Parathyroid adenoma (tissue), 2 donors: ENCODE measurements at regions not wholly inside any gene's neighbourhood (a gene's known extent, or its start where the extent isn't known, plus 50 kb on each side); places are given as distances from the start of the nearest gene placed in this dataset.

Source experiments
- H2AFZ ChIP-seq: fragments of 300-600 bp; sonication (generic); one replicate; pipeline ENCODE4 v1.7.0; 2017; ENCODE audit warnings: antibody characterized with exemption, mild to moderate bottlenecking
- H3K27ac ChIP-seq: fragments of 300-600 bp; sonication (generic); one replicate; pipeline ENCODE4 v1.7.0; 2017
- H3K27me3 ChIP-seq: fragments of 300-600 bp; sonication (generic); one replicate; pipeline ENCODE4 v1.7.0; 2017; ENCODE audit warnings: low read length; ENCODE audit not compliant: control insufficient read depth, insufficient read depth
- H3K36me3 ChIP-seq: fragments of 300-600 bp; sonication (generic); one replicate; pipeline ENCODE4 v1.7.0; 2017; ENCODE audit warnings: low read length; ENCODE audit not compliant: control insufficient read depth, insufficient read depth
- H3K4me1 ChIP-seq: fragments of 300-600 bp; sonication (generic); one replicate; pipeline ENCODE4 v1.7.0; 2017; ENCODE audit warnings: control low read depth
- H3K4me2 ChIP-seq: fragments of 300-600 bp; sonication (generic); one replicate; pipeline ENCODE4 v1.7.0; 2017; ENCODE audit warnings: low read length
- H3K4me3 ChIP-seq: fragments of 300-600 bp; sonication (generic); one replicate; pipeline ENCODE4 v1.7.0; 2017; ENCODE audit warnings: low read depth, low read length
- H3K79me2 ChIP-seq: fragments of 300-600 bp; sonication (generic); one replicate; pipeline ENCODE4 v1.7.0; 2017; ENCODE audit warnings: control low read depth
- H3K9ac ChIP-seq: fragments of 300-600 bp; sonication (generic); one replicate; pipeline ENCODE4 v1.7.0; 2017; ENCODE audit warnings: mild to moderate bottlenecking
- H3K9me3 ChIP-seq: fragments of 300-600 bp; sonication (generic); one replicate; pipeline ENCODE4 v1.7.0; 2017; ENCODE audit warnings: low read length; ENCODE audit not compliant: control insufficient read depth
- CTCF ChIP-seq: fragments of 300-600 bp; sonication (generic); IDR thresholded peaks from one replicate; pipeline ENCODE4 v1.7.0; 2017; ENCODE audit warnings: antibody characterized with exemption, mild to moderate bottlenecking
- donor health status: primary hyperparathyroidism.

DNA sequence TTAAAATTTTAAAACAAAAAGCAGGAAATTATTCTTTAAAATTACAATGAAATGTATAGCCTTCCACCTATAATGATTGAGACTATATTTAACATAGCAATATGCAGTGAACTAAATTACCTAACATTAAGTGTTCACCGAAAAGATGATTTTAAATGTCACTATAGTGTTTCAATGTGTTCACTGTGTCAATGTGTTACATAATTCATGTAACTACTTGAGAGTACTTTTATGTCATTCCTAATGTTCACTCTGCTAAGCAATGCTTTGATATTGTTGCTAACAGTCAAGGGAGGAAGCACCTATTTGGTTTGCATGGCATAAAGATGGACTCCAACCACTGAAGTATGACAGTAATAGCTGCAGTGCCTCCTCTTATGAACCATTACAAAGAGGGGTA, 629.8 kb upstream of the C9orf72 start:
- no peak overlapping the region for H3K27ac ChIP-seq
- H3K4me1 ChIP-seq = no peaks in the 10 kb centered on the region
- no peak for TF ChIP-seq CTCF
- no peak overlapping the region for H3K9ac ChIP-seq
- H3K4me2 ChIP-seq = no peak overlapping the region
- H2AFZ ChIP-seq = no peak overlapping the region
- no peaks in the 10 kb centered on the region for H3K9me3 ChIP-seq
- H3K79me2 ChIP-seq = no peaks in the 10 kb centered on the region
- H3K36me3 ChIP-seq = no peaks in the 10 kb centered on the region
- H3K27me3 ChIP-seq = no peaks in the 10 kb centered on the region
- H3K4me3 ChIP-seq = no peak overlapping the region

GRCh38 chr9:28206280-28206679, 633.0 kb upstream of the C9orf72 start:
- Histone ChIP-seq H3K4me3 (no peak overlapping the region), H3K27me3 (no peaks in the 10 kb centered on the region), H3K4me1 (no peaks in the 10 kb centered on the region), H3K4me2 (no peak overlapping the region), H2AFZ (no peak overlapping the region), H3K36me3 (no peaks in the 10 kb centered on the region), H3K27ac (no peak overlapping the region), H3K9me3 (no peaks in the 10 kb centered on the region), H3K79me2 (no peaks in the 10 kb centered on the region), H3K9ac (no peak overlapping the region)
- no peak for TF ChIP-seq CTCF

DNA sequence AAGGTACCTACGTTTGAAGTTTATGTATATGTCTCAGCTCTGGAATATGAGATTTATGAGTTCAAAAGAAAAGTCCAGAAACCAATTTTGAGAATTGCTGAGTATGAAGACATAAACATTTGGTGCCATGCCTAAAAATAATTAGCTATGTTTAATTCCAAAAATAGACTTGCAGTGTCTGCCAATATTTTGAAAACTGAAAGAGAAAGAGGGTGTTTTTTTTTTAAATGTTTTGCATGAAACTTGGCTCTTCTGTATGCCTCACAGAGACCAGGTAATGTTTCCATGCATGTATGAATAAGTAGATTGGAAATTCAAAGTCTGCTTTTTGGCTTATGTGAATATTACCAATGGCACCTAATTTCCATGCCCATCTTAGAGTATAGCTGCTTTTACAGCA, 634.4 kb upstream of the C9orf72 start:
- H3K79me2 ChIP-seq = no peaks in the 10 kb centered on the region

GRCh38 chr9:28209130-28209529, 635.8 kb upstream of the C9orf72 start:
- Histone ChIP-seq H3K27me3 (no peaks in the 10 kb centered on the region), H3K4me3 (no peak overlapping the region), H3K79me2 (no peaks in the 10 kb centered on the region), H3K36me3 (no peaks in the 10 kb centered on the region), H3K9me3 (no peaks in the 10 kb centered on the region), H2AFZ (no peak overlapping the region), H3K9ac (no peak overlapping the region), H3K4me1 (no peaks in the 10 kb centered on the region), H3K27ac (no peak overlapping the region), H3K4me2 (no peak overlapping the region)
- no peak for TF ChIP-seq CTCF

More for the DNA sequence above, 634.4 kb upstream of the C9orf72 start:
- Histone ChIP-seq H3K4me2 (no peak overlapping the region), H3K9me3 (no peaks in the 10 kb centered on the region), H2AFZ (no peak overlapping the region), H3K9ac (no peak overlapping the region), H3K4me3 (no peak overlapping the region), H3K36me3 (no peaks in the 10 kb centered on the region), H3K27me3 (no peaks in the 10 kb centered on the region), H3K4me1 (no peaks in the 10 kb centered on the region), H3K27ac (no peak overlapping the region)
- no peak for TF ChIP-seq CTCF

GRCh38 chr9:28212979-28213378, 639.7 kb upstream of the C9orf72 start:
- H3K4me3 ChIP-seq = no peak overlapping the region
- no peak overlapping the region for H3K4me2 ChIP-seq
- no peak overlapping the region for H3K27ac ChIP-seq
- no peak overlapping the region for H3K9ac ChIP-seq
- H3K36me3 ChIP-seq = no peaks in the 10 kb centered on the region
- no peaks in the 10 kb centered on the region for H3K4me1 ChIP-seq
- H3K27me3 ChIP-seq = no peaks in the 10 kb centered on the region
- no peaks in the 10 kb centered on the region for H3K79me2 ChIP-seq
- no peak overlapping the region for H2AFZ ChIP-seq
- no peaks in the 10 kb centered on the region for H3K9me3 ChIP-seq
- TF ChIP-seq CTCF = no peak
